Transverse colon (tissue), 4 donors: ENCODE measurements at regions not wholly inside any gene's neighbourhood (a gene's known extent, or its start where the extent isn't known, plus 50 kb on each side); places are given as distances from the start of the nearest gene placed in this dataset.

Source experiments
- DNase-seq: peaks from one replicate; pipeline ENCODE4 v3.0.0-alpha.2; 2019
- H3K27ac ChIP-seq, 4 donors: fragments of 200-600 bp; sonication (generic); 2 replicates each; pipeline ENCODE4 v1.5.1; 2016 to 2018; ENCODE audit warnings: inconsistent platforms in 4 of 4
- H3K27me3 ChIP-seq: fragments of 200-600 bp; sonication (generic); 2 replicates; pipeline ENCODE4 v1.5.1; 2017; ENCODE audit warnings: inconsistent platforms
- H3K36me3 ChIP-seq, 4 donors: fragments of 200-600 bp; sonication (generic); 2 replicates each; pipeline ENCODE4 v1.5.1; 2017 to 2019; ENCODE audit warnings: inconsistent platforms in 4 of 4
- H3K4me1 ChIP-seq, 4 donors: fragments of 200-600 bp; sonication (generic); 2 replicates each; pipeline ENCODE4 v1.5.1; 2017 to 2020; ENCODE audit warnings: inconsistent platforms in 4 of 4
- H3K4me3 ChIP-seq, 4 donors: fragments of 200-600 bp; sonication (generic); 1 replicate in 1 of 4; 2 replicates in 3 of 4; pipeline versions ENCODE4 v1.5.1 to v1.6.1; 2017 to 2019; ENCODE audit warnings: inconsistent platforms in 4 of 4
- H3K9me3 ChIP-seq, 2 donors: fragments of 200-600 bp; sonication (generic); 2 replicates each; pipeline ENCODE4 v1.5.1; 2017 to 2019; ENCODE audit warnings: inconsistent platforms in 2 of 2
- CTCF ChIP-seq, 5 experiments: fragments of 200-600 bp in 3 of 5; fragments of 450-650 bp in 2 of 5; sonication (generic) in 3 of 5; IDR thresholded peaks; 1 replicate in 2 of 5; 2 replicates in 3 of 5; pipeline ENCODE4 v1.5.1; 2016 to 2017; ENCODE audit warnings: antibody characterized with exemption in 5 of 5, inconsistent platforms in 3 of 5, mild to moderate bottlenecking in 2 of 5, moderate library complexity in 1 of 5
- EP300 ChIP-seq: sonication (generic); formaldehyde crosslinking; IDR thresholded peaks from one replicate; pipeline ENCODE4 v1.6.1; 2017; ENCODE audit warnings: antibody characterized with exemption, low read depth
- POLR2A ChIP-seq: fragments of 450-650 bp; IDR thresholded peaks from one replicate; pipeline ENCODE4 v1.6.1; 2016; ENCODE audit warnings: antibody characterized with exemption, mild to moderate bottlenecking, moderate library complexity
- POLR2AphosphoS5 ChIP-seq, 3 donors: sonication (generic); formaldehyde crosslinking; IDR thresholded peaks; one replicate each; pipeline ENCODE4 v1.6.1; 2016; ENCODE audit warnings: antibody characterized with exemption in 3 of 3
- WGBS, 2 donors: methylation state at CpG; one replicate each; pipeline ENCODE4 v1.1.5; 2018; ENCODE audit warnings: low coverage in 1 of 2; 5-methylcytosine and 5-hydroxymethylcytosine counted together
- in situ Hi-C, 4 donors: fragments of 200-750 bp; cut with MboI; loops; one replicate each; pipeline versions ENCODE4 v1.15.0 to v1.15.1; 2017; ENCODE audit warnings: low sequenced_read_pairs in 3 of 4, low pct_ligation_motif_present in 1 of 4, low pct_unique_long_range_greater_than_20kb in 1 of 4
- intact Hi-C: fragments of 100-400 bp; cut with DNase I; formaldehyde crosslinking; loops from one replicate; pipeline ENCODE4 v1.15.1; 2023; ENCODE audit warnings: low total_unique reads

DNA sequence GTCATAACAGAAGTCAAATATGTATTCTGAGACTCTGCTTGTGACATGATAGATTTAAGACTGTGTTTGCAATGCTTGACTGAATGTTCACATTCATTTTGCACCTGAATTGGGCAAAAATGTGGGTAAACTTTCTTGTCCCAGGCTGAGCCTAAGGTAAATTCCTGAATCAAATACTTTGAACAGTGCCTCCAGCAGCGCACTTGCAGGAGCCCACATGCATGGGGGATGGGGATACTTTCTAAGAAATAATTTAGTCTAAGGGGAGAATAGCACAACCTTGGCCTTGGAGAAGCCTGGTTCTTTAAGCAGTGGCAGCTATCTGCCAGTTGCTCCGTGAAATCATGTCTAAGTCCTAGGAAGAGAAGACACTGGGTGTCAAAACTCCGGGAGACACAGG, 163.5 kb upstream of the EGFLAM start:
- Histone ChIP-seq H3K4me3 (no peak overlapping the region), H3K27me3 (no peaks in the 10 kb centered on the region), H3K9me3 (no peaks in the 10 kb centered on the region), H3K27ac (no peak overlapping the region), H3K4me1 (no peaks in the 10 kb centered on the region), H3K36me3 (no peaks in the 10 kb centered on the region)
- WGBS, 2 donors: 75% methylated on average over 3 of the region's 3 CpGs; no CpG with 5 or more reads in 1 of the 2 donors
- in situ Hi-C loops (no loop called here), intact Hi-C loops (no loop called here)
- DNase-seq: no peak
- TF ChIP-seq EP300 (no peak), CTCF (IDR thresholded peaks at IDR 0.05) (no peak), POLR2AphosphoS5 (IDR thresholded peaks at IDR 0.05) (no peak), POLR2A (no peak)

DNA sequence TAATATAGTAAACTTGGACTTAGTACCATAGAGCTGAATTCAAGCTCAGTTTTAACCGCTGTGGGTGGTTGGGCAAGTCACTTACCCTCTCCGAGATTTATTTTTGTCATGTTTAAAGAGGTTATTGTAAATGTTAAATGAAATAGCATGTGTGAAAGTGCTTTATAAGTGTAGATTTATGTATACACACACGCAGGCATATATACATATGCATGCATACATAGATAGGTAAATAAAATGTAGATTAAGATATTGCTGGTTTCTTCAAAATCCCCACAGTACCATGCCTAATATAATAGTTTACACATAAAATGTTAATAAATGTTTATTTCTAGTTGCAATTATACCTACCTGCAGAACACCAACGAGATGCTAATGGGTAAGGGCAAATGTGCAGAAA, 164.5 kb upstream of the EGFLAM start:
- Histone ChIP-seq H3K4me1 (no peaks in the 10 kb centered on the region), H3K36me3 (no peaks in the 10 kb centered on the region), H3K27me3 (no peaks in the 10 kb centered on the region), H3K9me3 (no peaks in the 10 kb centered on the region), H3K4me3 (no peak overlapping the region), H3K27ac (no peak overlapping the region)
- 59 to 62% methylated on average over 4 of the region's 4 CpGs for WGBS, 2 donors
- no peak for DNase-seq
- intact Hi-C loops: no loop called here
- in situ Hi-C loops: no loop called here
- TF ChIP-seq POLR2A: no peak
- TF ChIP-seq POLR2AphosphoS5 (IDR thresholded peaks at IDR 0.05): no peak
- TF ChIP-seq EP300: no peak
- no peak for TF ChIP-seq CTCF (IDR thresholded peaks at IDR 0.05)

GRCh38 chr5:38086777-38087176, 171.6 kb upstream of the EGFLAM start:
- WGBS, 2 donors: 60 to 67% methylated on average over 1 to 4 of the region's 4 CpGs
- H3K27ac ChIP-seq: no peak overlapping the region
- no peaks in the 10 kb centered on the region for H3K4me1 ChIP-seq
- H3K4me3 ChIP-seq: no peak overlapping the region
- no peak for TF ChIP-seq POLR2A
- TF ChIP-seq EP300: no peak
- TF ChIP-seq CTCF (IDR thresholded peaks at IDR 0.05): no peak
- TF ChIP-seq POLR2AphosphoS5 (IDR thresholded peaks at IDR 0.05): no peak
- in situ Hi-C loops: no loop called here
- no peaks in the 10 kb centered on the region for H3K9me3 ChIP-seq
- no peak for DNase-seq
- no peaks in the 10 kb centered on the region for H3K36me3 ChIP-seq
- intact Hi-C loops: no loop called here
- H3K27me3 ChIP-seq: no peaks in the 10 kb centered on the region

DNA sequence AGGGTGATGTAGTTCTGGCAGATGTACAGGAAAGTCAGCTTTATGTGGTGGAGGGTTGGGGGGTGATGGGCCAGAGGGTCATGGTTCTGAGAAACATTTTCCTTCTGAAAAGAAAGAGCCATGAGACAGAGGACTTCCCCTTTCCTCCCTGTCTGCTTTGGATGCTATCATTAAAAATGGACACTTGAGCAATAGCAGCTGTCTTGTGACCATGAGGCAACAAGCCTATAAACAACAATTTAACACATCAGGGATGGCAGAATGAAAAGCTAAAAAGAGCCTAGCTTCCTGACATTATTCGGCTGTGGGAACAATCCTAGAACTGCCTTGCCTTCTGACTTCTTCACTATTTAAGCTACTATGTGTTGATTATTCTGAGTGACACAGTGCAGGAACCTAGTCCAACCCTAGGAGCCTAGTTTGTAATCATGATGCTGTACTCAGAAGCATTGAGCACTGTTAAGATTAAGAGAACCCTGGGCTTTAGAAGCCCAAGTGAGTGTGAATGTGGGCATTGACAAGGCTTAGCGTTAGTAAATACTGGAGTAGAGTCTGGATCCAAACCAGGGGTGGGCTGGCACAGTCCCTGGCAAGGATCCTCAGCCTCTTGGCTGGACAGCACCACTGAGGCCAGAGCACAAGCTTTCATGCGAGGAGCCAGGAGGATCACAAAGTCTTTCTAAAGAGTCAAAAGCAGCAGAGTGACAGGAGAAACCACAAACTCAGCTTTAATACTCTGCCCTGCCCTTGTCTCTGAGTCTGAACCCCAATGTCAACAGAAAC, 178.5 kb upstream of the EGFLAM start:
- DNase-seq: no peak
- WGBS, 2 donors: 50 to 81% methylated on average over 1 to 3 of the region's 3 CpGs
- in situ Hi-C loops (no loop called here), intact Hi-C loops (no loop called here)
- no peaks in the 10 kb centered on the region for H3K36me3 ChIP-seq
- no peak for TF ChIP-seq EP300
- no peak for TF ChIP-seq POLR2A
- TF ChIP-seq CTCF (IDR thresholded peaks at IDR 0.05): no peak
- no peak for TF ChIP-seq POLR2AphosphoS5 (IDR thresholded peaks at IDR 0.05)
- no peaks in the 10 kb centered on the region for H3K4me1 ChIP-seq
- H3K9me3 ChIP-seq: no peaks in the 10 kb centered on the region
- H3K27ac ChIP-seq: no peak overlapping the region
- H3K4me3 ChIP-seq: no peak overlapping the region
- H3K27me3 ChIP-seq: no peaks in the 10 kb centered on the region
